HepG2 (cell line): ENCODE measurements at regions not wholly inside any gene's neighbourhood (a gene's known extent, or its start where the extent isn't known, plus 50 kb on each side); places are given as distances from the start of the nearest gene placed in this dataset.

Source experiments
- ATF2 ChIP-seq: sonication (generic); formaldehyde crosslinking; IDR thresholded peaks from 2 replicates; pipeline ENCODE4 v1.4.0; 2020; ENCODE audit warnings: missing genetic modification reagents
- ATF7-NPFF ChIP-seq: sonication (generic); formaldehyde crosslinking; IDR thresholded peaks from 2 replicates; pipeline ENCODE4 v1.8.1; 2023; ENCODE audit warnings: mild to moderate bottlenecking, low read depth, missing genetic modification reagents, moderate library complexity
- ELF3 ChIP-seq: IDR thresholded peaks from 2 replicates; pipeline ENCODE4 v1.6.1; 2016; ENCODE audit warnings: missing genetic modification reagents, missing compliant biosample characterization
- FOSL2 ChIP-seq: sonication (generic); formaldehyde crosslinking; IDR thresholded peaks from 2 replicates; pipeline ENCODE4 v1.4.0; 2020; ENCODE audit warnings: missing genetic modification reagents
- GATAD2A ChIP-seq: IDR thresholded peaks from 2 replicates; pipeline ENCODE4 v1.6.1; 2016
- HDAC2 ChIP-seq: sonication (generic); formaldehyde crosslinking; IDR thresholded peaks from 2 replicates; pipeline ENCODE4 v1.4.0; 2020; ENCODE audit warnings: missing genetic modification reagents
- HMG20B ChIP-seq: conservative IDR thresholded peaks from 2 replicates; pipeline ENCODE4 v1.6.1; 2016; ENCODE audit warnings: missing genetic modification reagents, missing compliant biosample characterization
- HNF4G ChIP-seq, 2 experiments: sonication (generic) in 1 of 2; formaldehyde crosslinking in 1 of 2; IDR thresholded peaks; 2 replicates each; pipeline versions ENCODE4 v1.4.0 to v1.6.1; 2011 to 2020; ENCODE audit warnings: borderline replicate concordance in 2 of 2, low read depth in 2 of 2, mild to moderate bottlenecking in 2 of 2, low read length in 1 of 2, missing genetic modification reagents in 1 of 2, moderate library complexity in 1 of 2
- ISL2 ChIP-seq: sonication (generic); formaldehyde crosslinking; IDR thresholded peaks from 2 replicates; pipeline ENCODE4 v1.5.0; 2020; ENCODE audit warnings: missing genetic modification reagents
- KDM4B ChIP-seq: sonication (generic); formaldehyde crosslinking; IDR thresholded peaks from 2 replicates; pipeline ENCODE4 v1.4.0; 2020; ENCODE audit warnings: missing genetic modification reagents
- KLF11 ChIP-seq: IDR thresholded peaks from 2 replicates; pipeline ENCODE4 v1.6.1; 2016; ENCODE audit warnings: missing compliant biosample characterization
- MEF2D ChIP-seq: sonication (generic); formaldehyde crosslinking; IDR thresholded peaks from 2 replicates; pipeline ENCODE4 v1.5.1; 2020; ENCODE audit warnings: mild to moderate bottlenecking, missing genetic modification reagents
- NCOA2 ChIP-seq: sonication (generic); formaldehyde crosslinking; IDR thresholded peaks from 2 replicates; pipeline ENCODE4 v1.8.0; 2022; ENCODE audit warnings: inconsistent platforms
- PAXIP1 ChIP-seq: sonication (generic); formaldehyde crosslinking; conservative IDR thresholded peaks from 2 replicates; pipeline ENCODE4 v1.4.0; 2020; ENCODE audit warnings: mild to moderate bottlenecking, missing genetic modification reagents, moderate library complexity
- SOX13 ChIP-seq, 3 experiments: fragments of 450-650 bp in 1 of 3; sonication (generic) in 1 of 3; formaldehyde crosslinking in 1 of 3; IDR thresholded peaks in 2 of 3; conservative IDR thresholded peaks in 1 of 3; 2 replicates each; pipeline versions ENCODE4 v1.5.0 to v1.6.1; 2016 to 2020; ENCODE audit warnings: antibody characterized with exemption in 1 of 3, mild to moderate bottlenecking in 1 of 3, missing compliant biosample characterization in 1 of 3, missing genetic modification reagents in 1 of 3, moderate library complexity in 1 of 3
- TEAD3 ChIP-seq: optimal IDR thresholded peaks from 2 replicates; pipeline ENCODE3; 2016; ENCODE audit warnings: borderline replicate concordance
- THAP11 ChIP-seq: IDR thresholded peaks from 2 replicates; pipeline ENCODE4 v1.6.1; 2016; ENCODE audit warnings: missing biosample characterization, missing genetic modification reagents
- ZMYM3 ChIP-seq: sonication (generic); formaldehyde crosslinking; IDR thresholded peaks from 2 replicates; pipeline ENCODE4 v1.5.1; 2020; ENCODE audit warnings: mild to moderate bottlenecking, missing genetic modification reagents
- ZNF383 ChIP-seq: sonication (generic); formaldehyde crosslinking; IDR thresholded peaks from 2 replicates; pipeline ENCODE4 v1.4.0; 2020; ENCODE audit warnings: missing genetic modification reagents, mild to moderate bottlenecking, borderline replicate concordance
- ZNF644 ChIP-seq: IDR thresholded peaks from 2 replicates; pipeline ENCODE4 v1.6.1; 2016; ENCODE audit warnings: low read depth
- TF ChIP-seq, protein P1 (sequence below): IDR thresholded peaks from 2 replicates; pipeline ENCODE4 v1.6.1; 2018; ENCODE audit warnings: missing genetic modification reagents, mild to moderate bottlenecking, missing compliant biosample characterization
- TF ChIP-seq, protein P2 (sequence below): sonication (generic); formaldehyde crosslinking; IDR thresholded peaks from 2 replicates; pipeline ENCODE4 v1.4.0; 2020; ENCODE audit warnings: missing genetic modification reagents, borderline replicate concordance

- TF ChIP-seq HNF4G (IDR thresholded peaks at IDR 0.05; ENCODE audit: borderline replicate concordance, low read depth, low read length) (0 out of 2 replicates have a peak, but pooled peaks have one; percentile 17), HNF4G (CRISPR knock-in tag; IDR thresholded peaks at IDR 0.05; ENCODE audit: borderline replicate concordance, low read depth) (no peak), MEF2D (CRISPR knock-in tag) (no peak), NCOA2 (CRISPR knock-in tag) (peak; percentile 83), ELF3 (peak; percentile 39; the same call in 1 of the 2 replicates), ZNF383 (CRISPR knock-in tag) (no peak), HMG20B (CRISPR knock-in tag) (no peak), ZNF644 (CRISPR knock-in tag) (peak; percentile 59; the same call in 1 of the 2 replicates), SOX13 (IDR thresholded peaks at IDR 0.05) (0 out of 2 replicates have a peak, but pooled peaks have one; percentile 23), SOX13 (CRISPR knock-in tag; conservative IDR thresholded peaks at IDR 0.05 in 1 of 2, IDR thresholded peaks at IDR 0.05 in 1 of 2) (peak in 1 of 2 experiments; percentile 85; a peak in 2 of 4 replicates), KDM4B (CRISPR knock-in tag) (peak; percentile 55; the same call in 1 of the 2 replicates), HDAC2 (CRISPR knock-in tag) (peak; percentile 58; the same call in 1 of the 2 replicates), ZMYM3 (CRISPR knock-in tag) (no peak), FOSL2 (CRISPR knock-in tag) (peak; percentile 87), KLF11 (CRISPR knock-in tag) (0 out of 2 replicates have a peak, but pooled peaks have one; percentile 23), ATF2 (CRISPR knock-in tag) (peak; percentile 48; the same call in 1 of the 2 replicates), PAXIP1 (CRISPR knock-in tag) (peak; percentile 37; the same call in 1 of the 2 replicates), ATF7-NPFF (CRISPR knock-in tag) (no peak), GATAD2A (CRISPR knock-in tag) (peak; percentile 90), ISL2 (peak; percentile 77), THAP11 (CRISPR knock-in tag) (peak; percentile 41; the same call in 1 of the 2 replicates), TEAD3 (CRISPR knock-in tag) (peak; percentile 54)
- TF ChIP-seq, protein P1, sequence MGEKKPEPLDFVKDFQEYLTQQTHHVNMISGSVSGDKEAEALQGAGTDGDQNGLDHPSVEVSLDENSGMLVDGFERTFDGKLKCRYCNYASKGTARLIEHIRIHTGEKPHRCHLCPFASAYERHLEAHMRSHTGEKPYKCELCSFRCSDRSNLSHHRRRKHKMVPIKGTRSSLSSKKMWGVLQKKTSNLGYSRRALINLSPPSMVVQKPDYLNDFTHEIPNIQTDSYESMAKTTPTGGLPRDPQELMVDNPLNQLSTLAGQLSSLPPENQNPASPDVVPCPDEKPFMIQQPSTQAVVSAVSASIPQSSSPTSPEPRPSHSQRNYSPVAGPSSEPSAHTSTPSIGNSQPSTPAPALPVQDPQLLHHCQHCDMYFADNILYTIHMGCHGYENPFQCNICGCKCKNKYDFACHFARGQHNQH, result 0 out of 2 replicates have a peak, but pooled peaks have one; percentile 45
- TF ChIP-seq, protein P2, sequence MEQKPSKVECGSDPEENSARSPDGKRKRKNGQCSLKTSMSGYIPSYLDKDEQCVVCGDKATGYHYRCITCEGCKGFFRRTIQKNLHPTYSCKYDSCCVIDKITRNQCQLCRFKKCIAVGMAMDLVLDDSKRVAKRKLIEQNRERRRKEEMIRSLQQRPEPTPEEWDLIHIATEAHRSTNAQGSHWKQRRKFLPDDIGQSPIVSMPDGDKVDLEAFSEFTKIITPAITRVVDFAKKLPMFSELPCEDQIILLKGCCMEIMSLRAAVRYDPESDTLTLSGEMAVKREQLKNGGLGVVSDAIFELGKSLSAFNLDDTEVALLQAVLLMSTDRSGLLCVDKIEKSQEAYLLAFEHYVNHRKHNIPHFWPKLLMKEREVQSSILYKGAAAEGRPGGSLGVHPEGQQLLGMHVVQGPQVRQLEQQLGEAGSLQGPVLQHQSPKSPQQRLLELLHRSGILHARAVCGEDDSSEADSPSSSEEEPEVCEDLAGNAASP (CRISPR knock-in tag), result 0 out of 2 replicates have a peak, but pooled peaks have one; percentile 16
Measured at GRCh38 chr14:53615252-53615651, 341.4 kb downstream of the BMP4 start (continued).
